ENCODE measurements at regions not wholly inside any gene's neighbourhood (a gene's known extent, or its start where the extent isn't known, plus 50 kb on each side); places are given as distances from the start of the nearest gene placed in this dataset.

- TF ChIP-seq CTCF (IDR thresholded peaks at IDR 0.05; ENCODE audit: low read depth, low read length) (no peak), MYC (IDR thresholded peaks at IDR 0.05; ENCODE audit: low read depth, low read length) (no peak), MAX (IDR thresholded peaks at IDR 0.05; ENCODE audit: low read depth, low read length) (no peak), POLR2A (IDR thresholded peaks at IDR 0.05; ENCODE audit: extremely low read depth, insufficient read length) (no peak)
- no peak overlapping the region for H3K4me3 ChIP-seq (ENCODE audit: low read depth, low read length)
- DNase-seq (ENCODE audit: low read depth): no peak
Measured at GRCh38 chr4:45693746-45694145, 430.1 kb downstream of the GABRG1 start.

GRCh38 chr4:45692131-45692735, 431.6 kb downstream of the GABRG1 start:
- TF ChIP-seq CTCF (IDR thresholded peaks at IDR 0.05; ENCODE audit: low read depth, low read length) (no peak), POLR2A (IDR thresholded peaks at IDR 0.05; ENCODE audit: extremely low read depth, insufficient read length) (no peak), MAX (IDR thresholded peaks at IDR 0.05; ENCODE audit: low read depth, low read length) (no peak), MYC (IDR thresholded peaks at IDR 0.05; ENCODE audit: low read depth, low read length) (no peak)
- DNase-seq (ENCODE audit: low read depth): no peak
- H3K4me3 ChIP-seq (ENCODE audit: low read depth, low read length): no peak overlapping the region

GRCh38 chr4:45688341-45688740, 435.5 kb downstream of the GABRG1 start:
- TF ChIP-seq MAX (IDR thresholded peaks at IDR 0.05; ENCODE audit: low read depth, low read length): no peak
- TF ChIP-seq CTCF (IDR thresholded peaks at IDR 0.05; ENCODE audit: low read depth, low read length): no peak
- TF ChIP-seq POLR2A (IDR thresholded peaks at IDR 0.05; ENCODE audit: extremely low read depth, insufficient read length): no peak
- TF ChIP-seq MYC (IDR thresholded peaks at IDR 0.05; ENCODE audit: low read depth, low read length): no peak
- no peak overlapping the region for H3K4me3 ChIP-seq (ENCODE audit: low read depth, low read length)

GRCh38 chr4:45679411-45679810, 444.4 kb downstream of the GABRG1 start:
- no peak for TF ChIP-seq MAX (IDR thresholded peaks at IDR 0.05; ENCODE audit: low read depth, low read length)
- TF ChIP-seq CTCF (IDR thresholded peaks at IDR 0.05; ENCODE audit: low read depth, low read length): no peak
- no peak for DNase-seq (ENCODE audit: low read depth)
- no peak overlapping the region for H3K4me3 ChIP-seq (ENCODE audit: low read depth, low read length)

More at GRCh38 chr4:45688341-45688740, 435.5 kb downstream of the GABRG1 start:
- no peak for DNase-seq (ENCODE audit: low read depth)

DNA sequence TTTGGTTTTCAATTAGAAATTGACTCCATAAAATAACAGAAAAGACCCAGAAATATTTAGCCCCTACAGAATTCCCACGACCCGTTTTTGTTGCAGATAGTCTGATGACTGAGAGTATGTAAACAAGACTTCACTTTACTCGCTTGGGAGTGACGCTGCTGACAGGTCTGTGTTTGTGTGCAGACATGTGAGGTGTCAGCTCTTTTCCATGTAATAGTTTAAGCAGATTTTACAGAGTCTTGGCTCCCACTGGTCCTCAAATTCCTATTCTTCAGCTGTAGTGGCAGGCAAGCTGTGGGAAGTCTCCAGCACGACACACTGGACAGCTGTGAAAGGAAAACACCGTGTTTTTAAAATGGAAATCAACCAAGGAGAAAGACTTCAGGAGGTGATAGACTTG, 455.7 kb downstream of the GABRG1 start:
- TF ChIP-seq CTCF (IDR thresholded peaks at IDR 0.05; ENCODE audit: low read depth, low read length) (no peak), MYC (IDR thresholded peaks at IDR 0.05; ENCODE audit: low read depth, low read length) (no peak), MAX (IDR thresholded peaks at IDR 0.05; ENCODE audit: low read depth, low read length) (no peak), POLR2A (IDR thresholded peaks at IDR 0.05; ENCODE audit: extremely low read depth, insufficient read length) (no peak)
- H3K4me3 ChIP-seq (ENCODE audit: low read depth, low read length): no peak overlapping the region
- no peak for DNase-seq (ENCODE audit: low read depth)

Measured in NB4 (cell line).